SU-DHL-6 (cell line): ENCODE measurements at regions not wholly inside any gene's neighbourhood (a gene's known extent, or its start where the extent isn't known, plus 50 kb on each side); places are given as distances from the start of the nearest gene placed in this dataset.

Experiments
- H2AFZ ChIP-seq: fragments of 200-600 bp; sonication (generic); 2 replicates; pipeline ENCODE4 v1.6.1; 2014; ENCODE audit warnings: low read depth, mild to moderate bottlenecking, moderate library complexity, mixed read lengths, antibody characterized with exemption, low read length; ENCODE audit not compliant: severe bottlenecking
- H3F3A ChIP-seq: fragments of 200-600 bp; shearing (Covaris generic); 2 replicates; pipeline ENCODE4 v1.6.0; 2016; ENCODE audit warnings: antibody characterized with exemption, mild to moderate bottlenecking; ENCODE audit not compliant: insufficient read depth
- H3K27ac ChIP-seq: fragments of 200-600 bp; sonication (generic); 2 replicates; pipeline ENCODE4 v1.5.1; 2016; ENCODE audit warnings: low read depth, mild to moderate bottlenecking, low read length, moderate library complexity, mixed read lengths
- H3K27me3 ChIP-seq: fragments of 200-600 bp; sonication (generic), shearing (Covaris generic); 2 replicates; pipeline ENCODE4 v1.6.0; 2014; ENCODE audit warnings: mild to moderate bottlenecking, low read length
- H3K36me3 ChIP-seq: fragments of 200-600 bp; sonication (generic); 2 replicates; pipeline ENCODE4 v1.6.1; 2014; ENCODE audit warnings: mild to moderate bottlenecking, low read length, mixed read lengths
- H3K4me2 ChIP-seq: fragments of 300-600, 200-600 bp; shearing (Covaris generic), sonication (generic); 2 replicates; pipeline ENCODE4 v1.6.0; 2014; ENCODE audit warnings: low read length, low read depth, mild to moderate bottlenecking; ENCODE audit not compliant: poor library complexity, severe bottlenecking
- H3K4me3 ChIP-seq: fragments of 200-600 bp; sonication (generic); 2 replicates; pipeline ENCODE4 v1.5.1; 2014; ENCODE audit warnings: antibody characterized with exemption, low read length, mild to moderate bottlenecking, mixed read lengths; ENCODE audit not compliant: insufficient read depth, poor library complexity, severe bottlenecking
- H3K79me2 ChIP-seq: fragments of 200-600 bp; sonication (generic); 2 replicates; pipeline ENCODE4 v1.6.1; 2014; ENCODE audit warnings: mild to moderate bottlenecking, low read length, moderate library complexity; ENCODE audit not compliant: insufficient read depth
- H3K9ac ChIP-seq: fragments of 200-600 bp; sonication (generic); 2 replicates; pipeline ENCODE4 v1.7.0; 2014; ENCODE audit warnings: mild to moderate bottlenecking, low read length
- H3K9me2 ChIP-seq: fragments of 200-600 bp; sonication (generic); replicated peaks from 2 replicates; pipeline ENCODE4 v1.6.1; 2014; ENCODE audit warnings: low read length; ENCODE audit not compliant: insufficient read depth
- H3K9me3 ChIP-seq: fragments of 200-600 bp; sonication (generic); 2 replicates; pipeline ENCODE4 v1.6.1; 2014; ENCODE audit warnings: low read length, mixed read lengths; ENCODE audit not compliant: insufficient read depth
- H4K20me1 ChIP-seq: fragments of 200-600 bp; sonication (generic); 2 replicates; pipeline ENCODE4 v1.6.1; 2014; ENCODE audit warnings: low read depth, mild to moderate bottlenecking, antibody characterized with exemption, low read length, moderate library complexity, mixed read lengths
- EZH2phosphoT487 ChIP-seq: fragments of 200-600 bp; sonication (generic), shearing (Covaris generic); conservative IDR thresholded peaks from 2 replicates; pipeline ENCODE4 v1.6.1; 2018; ENCODE audit warnings: mild to moderate bottlenecking, antibody characterized with exemption, low read length, moderate library complexity, mixed read lengths
- TF ChIP-seq, protein P1 (sequence below): fragments of 200-600 bp; sonication (generic); IDR thresholded peaks from one replicate; pipeline ENCODE4 v1.5.1; 2017; ENCODE audit warnings: antibody characterized with exemption, mild to moderate bottlenecking, low read length, moderate library complexity; ENCODE audit not compliant: insufficient read depth, poor library complexity, severe bottlenecking

- no peak overlapping the region for H3K4me3 ChIP-seq
Observed at GRCh38 chr10:128417826-128418225, 291.6 kb upstream of the MKI67 start.

GRCh38 chr10:128418819-128419218 lies 292.6 kb upstream of the MKI67 start:
- H3K4me3 ChIP-seq, result no peak overlapping the region
- no peaks in the 10 kb centered on the region for H3K9me3 ChIP-seq
- H3K4me2 ChIP-seq, result no peak overlapping the region
- H3K9ac ChIP-seq, result no peak overlapping the region
- TF ChIP-seq EZH2phosphoT487, result no peak
- TF ChIP-seq, protein P1, sequence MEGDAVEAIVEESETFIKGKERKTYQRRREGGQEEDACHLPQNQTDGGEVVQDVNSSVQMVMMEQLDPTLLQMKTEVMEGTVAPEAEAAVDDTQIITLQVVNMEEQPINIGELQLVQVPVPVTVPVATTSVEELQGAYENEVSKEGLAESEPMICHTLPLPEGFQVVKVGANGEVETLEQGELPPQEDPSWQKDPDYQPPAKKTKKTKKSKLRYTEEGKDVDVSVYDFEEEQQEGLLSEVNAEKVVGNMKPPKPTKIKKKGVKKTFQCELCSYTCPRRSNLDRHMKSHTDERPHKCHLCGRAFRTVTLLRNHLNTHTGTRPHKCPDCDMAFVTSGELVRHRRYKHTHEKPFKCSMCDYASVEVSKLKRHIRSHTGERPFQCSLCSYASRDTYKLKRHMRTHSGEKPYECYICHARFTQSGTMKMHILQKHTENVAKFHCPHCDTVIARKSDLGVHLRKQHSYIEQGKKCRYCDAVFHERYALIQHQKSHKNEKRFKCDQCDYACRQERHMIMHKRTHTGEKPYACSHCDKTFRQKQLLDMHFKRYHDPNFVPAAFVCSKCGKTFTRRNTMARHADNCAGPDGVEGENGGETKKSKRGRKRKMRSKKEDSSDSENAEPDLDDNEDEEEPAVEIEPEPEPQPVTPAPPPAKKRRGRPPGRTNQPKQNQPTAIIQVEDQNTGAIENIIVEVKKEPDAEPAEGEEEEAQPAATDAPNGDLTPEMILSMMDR, result no peak
- H2AFZ ChIP-seq, result no peak overlapping the region
- H4K20me1 ChIP-seq, result no peaks in the 10 kb centered on the region
- H3K27me3 ChIP-seq, result no peaks in the 10 kb centered on the region
- H3K9me2 ChIP-seq, result no peaks in the 10 kb centered on the region
- H3K36me3 ChIP-seq, result no peaks in the 10 kb centered on the region
- H3F3A ChIP-seq, result no peaks in the 10 kb centered on the region
- H3K79me2 ChIP-seq, result no peaks in the 10 kb centered on the region
- no peak overlapping the region for H3K27ac ChIP-seq

More at GRCh38 chr10:128417826-128418225, 291.6 kb upstream of the MKI67 start:
- no peaks in the 10 kb centered on the region for H3F3A ChIP-seq
- no peaks in the 10 kb centered on the region for H3K27me3 ChIP-seq
- no peaks in the 10 kb centered on the region for H3K9me2 ChIP-seq
- no peak overlapping the region for H3K27ac ChIP-seq
- H4K20me1 ChIP-seq, result no peaks in the 10 kb centered on the region
- no peaks in the 10 kb centered on the region for H3K9me3 ChIP-seq
- H3K4me2 ChIP-seq, result no peak overlapping the region
- no peak overlapping the region for H2AFZ ChIP-seq
- H3K36me3 ChIP-seq, result no peaks in the 10 kb centered on the region
- TF ChIP-seq, protein P1, result no peak
- TF ChIP-seq EZH2phosphoT487, result no peak
- H3K79me2 ChIP-seq, result no peaks in the 10 kb centered on the region
- H3K9ac ChIP-seq, result no peak overlapping the region

- Histone ChIP-seq H3K4me3 (no peak overlapping the region), H3F3A (no peaks in the 10 kb centered on the region), H3K27me3 (no peaks in the 10 kb centered on the region), H4K20me1 (no peaks in the 10 kb centered on the region), H3K9ac (no peak overlapping the region), H3K9me3 (no peaks in the 10 kb centered on the region), H2AFZ (no peak overlapping the region), H3K4me2 (no peak overlapping the region), H3K79me2 (no peaks in the 10 kb centered on the region), H3K27ac (no peak overlapping the region), H3K9me2 (no peaks in the 10 kb centered on the region), H3K36me3 (no peaks in the 10 kb centered on the region)
- no peak for TF ChIP-seq EZH2phosphoT487
- TF ChIP-seq, protein P1, result no peak
Observed at GRCh38 chr10:128419466-128420019, 293.3 kb upstream of the MKI67 start.
